ENCODE measurements at regions not wholly inside any gene's neighbourhood (a gene's known extent, or its start where the extent isn't known, plus 50 kb on each side); places are given as distances from the start of the nearest gene placed in this dataset.

DNA sequence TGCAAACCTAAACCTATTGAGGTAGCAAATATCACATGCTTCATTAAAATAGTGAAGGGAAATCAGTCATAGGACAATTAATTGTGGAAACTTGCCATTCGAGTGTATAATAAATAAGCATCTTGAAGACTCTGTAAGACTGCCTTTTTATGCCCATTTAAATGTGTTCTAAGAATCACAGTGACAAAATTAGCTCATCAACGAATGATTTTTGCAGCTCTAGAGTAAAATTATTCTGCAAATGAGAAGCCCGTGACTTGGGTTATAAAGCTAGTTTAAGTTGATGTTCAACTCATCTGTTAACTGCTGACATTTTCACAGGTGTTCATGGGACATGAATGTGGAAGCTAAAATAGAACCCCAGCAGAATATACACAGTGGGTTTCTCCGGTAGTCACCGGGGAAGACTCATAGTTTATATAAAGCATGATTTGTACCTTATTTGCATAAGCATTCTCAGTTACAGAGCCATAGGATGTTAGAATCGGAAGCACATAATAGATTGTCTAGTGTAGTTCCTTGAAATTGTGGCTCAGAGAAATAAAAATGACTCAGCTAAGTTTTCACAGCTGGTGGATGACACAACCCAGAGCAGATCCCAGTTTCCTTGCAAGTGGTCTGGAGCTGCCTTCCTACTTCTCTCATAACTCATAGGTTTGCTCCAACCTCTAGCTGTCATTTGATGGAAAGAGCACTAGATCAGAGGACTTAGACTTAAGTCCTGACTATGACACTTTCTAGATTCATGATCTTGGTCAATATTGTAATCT lies 107.3 kb downstream of the UCHL5 start:
- peaks cover 0 to 5% of the 10 kb centered on the region in 2 experiments; a peak in 2 of 5 replicates for H3K4me1 ChIP-seq (replicated peaks in 1 of 2; ENCODE audit: control insufficient read depth in 2 of 2, insufficient read depth in 2 of 2, low read length in 2 of 2)
- CTCF ChIA-PET (ENCODE audit: low intra/inter-chr PET ratio): no interaction called here
- TF ChIP-seq ZNF263 (CRISPR knock-in tag; IDR thresholded peaks at IDR 0.05; ENCODE audit: borderline replicate concordance) (no peak), RAD21 (CRISPR knock-in tag; conservative IDR thresholded peaks at IDR 0.05 in 1 of 2, IDR thresholded peaks at IDR 0.05 in 1 of 2) (no peak), SMARCA5 (IDR thresholded peaks at IDR 0.05) (no peak), C11orf30 (IDR thresholded peaks at IDR 0.05; ENCODE audit: low read depth) (peak; percentile 77), ERF (CRISPR knock-in tag; IDR thresholded peaks at IDR 0.05) (no peak), FOS (IDR thresholded peaks at IDR 0.05; ENCODE audit: extremely low read depth, insufficient read length) (no peak), SAFB2 (IDR thresholded peaks at IDR 0.05; ENCODE audit: borderline replicate concordance, low read depth, low read length, severe bottlenecking) (no peak), HCFC1 (IDR thresholded peaks at IDR 0.05; ENCODE audit: low read depth, low read length) (no peak), ZNF133 (CRISPR knock-in tag; IDR thresholded peaks at IDR 0.05) (no peak), SNIP1 (IDR thresholded peaks at IDR 0.05; ENCODE audit: low read depth) (no peak), ZEB2 (IDR thresholded peaks at IDR 0.05) (no peak)
- TF ChIP-seq, protein P1, sequence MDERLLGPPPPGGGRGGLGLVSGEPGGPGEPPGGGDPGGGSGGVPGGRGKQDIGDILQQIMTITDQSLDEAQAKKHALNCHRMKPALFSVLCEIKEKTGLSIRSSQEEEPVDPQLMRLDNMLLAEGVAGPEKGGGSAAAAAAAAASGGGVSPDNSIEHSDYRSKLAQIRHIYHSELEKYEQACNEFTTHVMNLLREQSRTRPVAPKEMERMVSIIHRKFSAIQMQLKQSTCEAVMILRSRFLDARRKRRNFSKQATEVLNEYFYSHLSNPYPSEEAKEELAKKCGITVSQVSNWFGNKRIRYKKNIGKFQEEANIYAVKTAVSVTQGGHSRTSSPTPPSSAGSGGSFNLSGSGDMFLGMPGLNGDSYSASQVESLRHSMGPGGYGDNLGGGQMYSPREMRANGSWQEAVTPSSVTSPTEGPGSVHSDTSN (CRISPR knock-in tag; IDR thresholded peaks at IDR 0.05; ENCODE audit: low read depth): no peak
- TF ChIP-seq, protein P1 (tag; conservative IDR thresholded peaks at IDR 0.05; ENCODE audit: low read depth): peak; percentile 35; the same call in 1 of the 2 replicates
- TF ChIP-seq, protein P2, sequence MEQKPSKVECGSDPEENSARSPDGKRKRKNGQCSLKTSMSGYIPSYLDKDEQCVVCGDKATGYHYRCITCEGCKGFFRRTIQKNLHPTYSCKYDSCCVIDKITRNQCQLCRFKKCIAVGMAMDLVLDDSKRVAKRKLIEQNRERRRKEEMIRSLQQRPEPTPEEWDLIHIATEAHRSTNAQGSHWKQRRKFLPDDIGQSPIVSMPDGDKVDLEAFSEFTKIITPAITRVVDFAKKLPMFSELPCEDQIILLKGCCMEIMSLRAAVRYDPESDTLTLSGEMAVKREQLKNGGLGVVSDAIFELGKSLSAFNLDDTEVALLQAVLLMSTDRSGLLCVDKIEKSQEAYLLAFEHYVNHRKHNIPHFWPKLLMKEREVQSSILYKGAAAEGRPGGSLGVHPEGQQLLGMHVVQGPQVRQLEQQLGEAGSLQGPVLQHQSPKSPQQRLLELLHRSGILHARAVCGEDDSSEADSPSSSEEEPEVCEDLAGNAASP (IDR thresholded peaks at IDR 0.05): no peak
- TF ChIP-seq, protein P3, sequence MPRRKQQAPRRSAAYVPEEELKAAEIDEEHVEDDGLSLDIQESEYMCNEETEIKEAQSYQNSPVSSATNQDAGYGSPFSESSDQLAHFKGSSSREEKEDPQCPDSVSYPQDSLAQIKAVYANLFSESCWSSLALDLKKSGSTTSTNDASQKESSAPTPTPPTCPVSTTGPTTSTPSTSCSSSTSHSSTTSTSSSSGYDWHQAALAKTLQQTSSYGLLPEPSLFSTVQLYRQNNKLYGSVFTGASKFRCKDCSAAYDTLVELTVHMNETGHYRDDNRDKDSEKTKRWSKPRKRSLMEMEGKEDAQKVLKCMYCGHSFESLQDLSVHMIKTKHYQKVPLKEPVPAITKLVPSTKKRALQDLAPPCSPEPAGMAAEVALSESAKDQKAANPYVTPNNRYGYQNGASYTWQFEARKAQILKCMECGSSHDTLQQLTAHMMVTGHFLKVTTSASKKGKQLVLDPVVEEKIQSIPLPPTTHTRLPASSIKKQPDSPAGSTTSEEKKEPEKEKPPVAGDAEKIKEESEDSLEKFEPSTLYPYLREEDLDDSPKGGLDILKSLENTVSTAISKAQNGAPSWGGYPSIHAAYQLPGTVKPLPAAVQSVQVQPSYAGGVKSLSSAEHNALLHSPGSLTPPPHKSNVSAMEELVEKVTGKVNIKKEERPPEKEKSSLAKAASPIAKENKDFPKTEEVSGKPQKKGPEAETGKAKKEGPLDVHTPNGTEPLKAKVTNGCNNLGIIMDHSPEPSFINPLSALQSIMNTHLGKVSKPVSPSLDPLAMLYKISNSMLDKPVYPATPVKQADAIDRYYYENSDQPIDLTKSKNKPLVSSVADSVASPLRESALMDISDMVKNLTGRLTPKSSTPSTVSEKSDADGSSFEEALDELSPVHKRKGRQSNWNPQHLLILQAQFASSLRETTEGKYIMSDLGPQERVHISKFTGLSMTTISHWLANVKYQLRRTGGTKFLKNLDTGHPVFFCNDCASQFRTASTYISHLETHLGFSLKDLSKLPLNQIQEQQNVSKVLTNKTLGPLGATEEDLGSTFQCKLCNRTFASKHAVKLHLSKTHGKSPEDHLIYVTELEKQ (CRISPR knock-in tag; IDR thresholded peaks at IDR 0.05): no peak

More for the DNA sequence above, 107.3 kb downstream of the UCHL5 start:
- no TSS peak for BruUV-seq (replicated peaks)
- POLR2A ChIA-PET: interaction anchor here (0.8 to 1.1 kb wide), 4 partner anchors 25 to 142 kb away, joined by 3 read pairs; no protein-coding TSS in a partner anchor
- no peak overlapping the region for H3K9ac ChIP-seq (ENCODE audit: insufficient read depth in 1 of 2, low read depth in 2 of 2, low read length in 2 of 2)
- peak; percentile 44 for FAIRE-seq
- H3K4me2 ChIP-seq (ENCODE audit: insufficient read depth, low read length): no peak overlapping the region
- intact Hi-C loops (cut with micrococcal nuclease) (no loop called here), in situ Hi-C loops (cut with MboI) (no loop called here)
- 20% methylated on average over 6 of the region's 6 CpGs for WGBS (ENCODE audit: insufficient coverage, low coverage, missing lambda C conversion rate)
- DNase-seq (ENCODE audit: extremely low read depth in 1 of 4, low spot score in 3 of 4): peak in 1 of 4 experiments; percentile 21
- no peaks in the 10 kb centered on the region for H3K9me1 ChIP-seq (ENCODE audit: control insufficient read depth, insufficient read depth, low read length)
- ATAC-seq: peak; percentile 47
- no peaks in the 10 kb centered on the region for H3K9me3 ChIP-seq (replicated peaks; ENCODE audit: control insufficient read depth, insufficient read depth, low read depth, low read length)
- 0 out of 2 replicates have a peak overlapping the region, but pooled peaks have one; percentile 0 for H2AFZ ChIP-seq (ENCODE audit: low read depth, low read length)
- H3K27ac ChIP-seq (ENCODE audit: extremely low read depth, low read depth, low read length): no peak overlapping the region
- H3K27me3 ChIP-seq (ENCODE audit: control insufficient read depth in 2 of 2, insufficient read depth in 2 of 2, low read length in 2 of 2): 0 out of 5 replicates have a peak, but pooled peaks cover 0 to 4% of the 10 kb centered on the region in 2 experiments
- no peak overlapping the region for H3K4me3 ChIP-seq
- H3K79me2 ChIP-seq (ENCODE audit: control insufficient read depth, insufficient read depth, low read length): no peaks in the 10 kb centered on the region
- H3K36me3 ChIP-seq (ENCODE audit: control insufficient read depth, insufficient read depth, low read length): no peaks in the 10 kb centered on the region
- no peaks in the 10 kb centered on the region for H4K20me1 ChIP-seq (replicated peaks; ENCODE audit: control insufficient read depth, insufficient read depth, low read length)

Measured in K562 (cell line).